Lung (tissue), 11 donors: ENCODE measurements at regions not wholly inside any gene's neighbourhood (a gene's known extent, or its start where the extent isn't known, plus 50 kb on each side); places are given as distances from the start of the nearest gene placed in this dataset.
A peak's percentile ranks its signal among the peaks of the same experiment; 100 is the strongest.
"Not testable (repeated sequence)": the region's sequence is repeated elsewhere in the genome, so short reads cannot be mapped to it uniquely, and the experiment has no call there.

ENCODE experiments used
- ATAC-seq: fragments of 200-7000 bp; cut with Tn5 transposase; one replicate; pipeline ENCODE4 v1.9.1; 2020; ENCODE audit warnings: moderate number of reproducible peaks; ENCODE audit not compliant: insufficient read depth, low FRiP score
- DNase-seq, 3 donors: peaks; one replicate each; pipeline ENCODE4 v3.0.0-alpha.2; 2013 to 2017
- H3K27ac ChIP-seq, 2 donors: one replicate each; pipeline ENCODE4 v1.5.1; 2013; ENCODE audit warnings: mild to moderate bottlenecking in 2 of 2, moderate library complexity in 2 of 2, control low read depth in 1 of 2, inconsistent platforms in 1 of 2, low read depth in 1 of 2, low read length in 1 of 2
- H3K27me3 ChIP-seq, 3 donors: one replicate each; pipeline ENCODE4 v1.5.1; 2013; ENCODE audit warnings: low read length in 2 of 3; ENCODE audit not compliant: control insufficient read depth in 3 of 3, insufficient read depth in 3 of 3
- H3K36me3 ChIP-seq, 4 donors: one replicate each; pipeline ENCODE4 v1.5.1; 2013; ENCODE audit warnings: low read length in 4 of 4, mild to moderate bottlenecking in 1 of 4, moderate library complexity in 1 of 4; ENCODE audit not compliant: control insufficient read depth in 4 of 4, insufficient read depth in 4 of 4
- H3K4me1 ChIP-seq, 5 donors: one replicate each; pipeline ENCODE4 v1.5.1; 2013; ENCODE audit warnings: low read length in 5 of 5, mild to moderate bottlenecking in 2 of 5, moderate library complexity in 1 of 5; ENCODE audit not compliant: control insufficient read depth in 5 of 5, insufficient read depth in 5 of 5
- H3K4me3 ChIP-seq: one replicate; pipeline ENCODE4 v1.5.1; 2013; ENCODE audit warnings: mild to moderate bottlenecking, control low read depth, moderate library complexity
- H3K9ac ChIP-seq, 2 donors: one replicate each; pipeline ENCODE4 v1.5.1; 2013; ENCODE audit warnings: low read length in 2 of 2, control low read depth in 1 of 2; ENCODE audit not compliant: insufficient read depth in 1 of 2
- H3K9me3 ChIP-seq, 4 donors: one replicate each; pipeline ENCODE4 v1.5.1; 2013; ENCODE audit warnings: low read length in 3 of 4, mild to moderate bottlenecking in 1 of 4, moderate library complexity in 1 of 4; ENCODE audit not compliant: control insufficient read depth in 4 of 4, insufficient read depth in 3 of 4
- WGBS, 2 donors: extraction: QIAGEN DNeasy Blood & Tissue Kit; methylation state at CpG; one replicate each; pipeline ENCODE4 v1.1.7; 2013; 5-methylcytosine and 5-hydroxymethylcytosine counted together
- TF ChIP-seq, protein P1 (sequence below): IDR thresholded peaks from 2 replicates; pipeline ENCODE4 v1.5.1; 2012; ENCODE audit warnings: mild to moderate bottlenecking; ENCODE audit errors: control extremely low read depth, extremely low read depth
- donor health status: control.
- donor health status: control.
- donor health status: Bipolar disorder and iron deficiency.
- donor health status: healthy.
- donor health status: DM: yes; HTN: yes; CAD: no.

DNA sequence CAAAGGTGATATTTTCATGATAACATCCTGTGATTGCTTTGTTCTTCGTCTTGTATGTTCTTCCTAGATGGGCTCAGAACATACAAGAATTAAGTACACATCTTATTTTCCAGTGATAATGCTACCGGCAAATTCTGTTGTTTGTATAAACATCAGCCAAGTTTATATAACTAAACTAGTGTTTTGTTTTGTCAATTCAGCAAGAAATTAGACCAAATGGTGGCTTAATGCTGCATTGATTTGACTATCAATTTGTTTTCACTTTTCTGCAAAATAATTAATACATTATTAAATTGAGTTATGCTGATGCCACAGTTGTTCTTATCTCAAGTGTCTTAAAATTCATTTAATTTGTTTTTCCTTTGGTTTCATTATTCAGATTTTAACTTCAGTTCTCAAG, 177.7 kb downstream of the OR4F29 start:
- H3K9me3 ChIP-seq, H3K27me3 ChIP-seq, H3K9ac ChIP-seq, H3K36me3 ChIP-seq, H3K27ac ChIP-seq, H3K4me1 ChIP-seq, H3K4me3 ChIP-seq, ATAC-seq, DNase-seq: not testable (repeated sequence)
- WGBS, 2 donors = 50 to 56% methylated on average over 1 to 2 of the region's 2 CpGs

DNA sequence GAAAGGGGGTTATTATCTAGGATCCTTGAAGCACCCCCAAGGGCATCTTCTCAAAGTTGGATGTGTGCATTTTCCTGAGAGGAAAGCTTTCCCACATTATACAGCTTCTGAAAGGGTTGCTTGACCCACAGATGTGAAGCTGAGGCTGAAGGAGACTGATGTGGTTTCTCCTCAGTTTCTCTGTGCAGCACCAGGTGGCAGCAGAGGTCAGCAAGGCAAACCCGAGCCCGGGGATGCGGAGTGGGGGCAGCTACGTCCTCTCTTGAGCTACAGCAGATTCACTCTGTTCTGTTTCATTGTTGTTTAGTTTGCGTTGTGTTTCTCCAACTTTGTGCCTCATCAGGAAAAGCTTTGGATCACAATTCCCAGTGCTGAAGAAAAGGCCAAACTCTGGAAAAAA, 183.7 kb downstream of the OR4F29 start:
- H3K9me3 ChIP-seq, H3K27me3 ChIP-seq, ATAC-seq, H3K4me3 ChIP-seq, H3K27ac ChIP-seq, H3K36me3 ChIP-seq, H3K4me1 ChIP-seq, H3K9ac ChIP-seq: not testable (repeated sequence)
- 2 to 4% methylated on average over 4 to 5 of the region's 5 CpGs for WGBS, 2 donors
- peak; percentile 39 to 59 (median 55) for DNase-seq
- TF ChIP-seq, protein P1, sequence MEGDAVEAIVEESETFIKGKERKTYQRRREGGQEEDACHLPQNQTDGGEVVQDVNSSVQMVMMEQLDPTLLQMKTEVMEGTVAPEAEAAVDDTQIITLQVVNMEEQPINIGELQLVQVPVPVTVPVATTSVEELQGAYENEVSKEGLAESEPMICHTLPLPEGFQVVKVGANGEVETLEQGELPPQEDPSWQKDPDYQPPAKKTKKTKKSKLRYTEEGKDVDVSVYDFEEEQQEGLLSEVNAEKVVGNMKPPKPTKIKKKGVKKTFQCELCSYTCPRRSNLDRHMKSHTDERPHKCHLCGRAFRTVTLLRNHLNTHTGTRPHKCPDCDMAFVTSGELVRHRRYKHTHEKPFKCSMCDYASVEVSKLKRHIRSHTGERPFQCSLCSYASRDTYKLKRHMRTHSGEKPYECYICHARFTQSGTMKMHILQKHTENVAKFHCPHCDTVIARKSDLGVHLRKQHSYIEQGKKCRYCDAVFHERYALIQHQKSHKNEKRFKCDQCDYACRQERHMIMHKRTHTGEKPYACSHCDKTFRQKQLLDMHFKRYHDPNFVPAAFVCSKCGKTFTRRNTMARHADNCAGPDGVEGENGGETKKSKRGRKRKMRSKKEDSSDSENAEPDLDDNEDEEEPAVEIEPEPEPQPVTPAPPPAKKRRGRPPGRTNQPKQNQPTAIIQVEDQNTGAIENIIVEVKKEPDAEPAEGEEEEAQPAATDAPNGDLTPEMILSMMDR = peak; percentile 47
